OCI-LY3 (cell line): ENCODE measurements at regions not wholly inside any gene's neighbourhood (a gene's known extent, or its start where the extent isn't known, plus 50 kb on each side); places are given as distances from the start of the nearest gene placed in this dataset.

Experiments used
- H2AFZ ChIP-seq: fragments of 200-600, 300-600 bp; shearing (Covaris generic); 2 replicates; pipeline ENCODE4 v1.6.0; 2014; ENCODE audit warnings: antibody characterized with exemption, low read depth, low read length
- H3K27ac ChIP-seq: fragments of 200-600, 300-600 bp; sonication (generic); 2 replicates; pipeline ENCODE4 v1.5.1; 2014; ENCODE audit warnings: mild to moderate bottlenecking, low read length, moderate library complexity, mixed read lengths
- H3K27me3 ChIP-seq: fragments of 200-600, 300-600 bp; sonication (generic); 2 replicates; pipeline ENCODE4 v1.6.1; 2014; ENCODE audit warnings: low read depth, low read length, mixed read lengths
- H3K36me3 ChIP-seq: fragments of 200-600, 300-600 bp; sonication (generic); replicated peaks from 2 replicates; pipeline ENCODE3; 2014; ENCODE audit warnings: low read depth, low read length, mixed read lengths
- H3K4me1 ChIP-seq: fragments of 300-600, 200-600 bp; sonication (generic); 2 replicates; pipeline ENCODE4 v1.6.1; 2014; ENCODE audit warnings: low read length, mixed read lengths
- H3K4me2 ChIP-seq: fragments of 200-600, 300-600 bp; sonication (generic); 2 replicates; pipeline ENCODE4 v1.6.1; 2014; ENCODE audit warnings: low read length, mixed read lengths
- H3K4me3 ChIP-seq: fragments of 300-600, 200-600 bp; sonication (generic); 2 replicates; pipeline ENCODE4 v1.5.1; 2014; ENCODE audit warnings: antibody characterized with exemption, mild to moderate bottlenecking, low read length, moderate library complexity
- H3K79me2 ChIP-seq: fragments of 300-600, 200-600 bp; shearing (Covaris generic); 2 replicates; pipeline ENCODE4 v1.6.1; 2014; ENCODE audit warnings: mild to moderate bottlenecking, low read length, mixed read lengths
- H3K9ac ChIP-seq: fragments of 300-600, 200-600 bp; shearing (Covaris generic); 2 replicates; pipeline ENCODE4 v1.6.0; 2014; ENCODE audit warnings: mild to moderate bottlenecking, low read length, moderate library complexity
- H3K9me3 ChIP-seq: fragments of 200-600, 300-600 bp; shearing (Covaris generic); 2 replicates; pipeline ENCODE4 v1.6.1; 2014; ENCODE audit warnings: low read length, mixed read lengths; ENCODE audit not compliant: insufficient read depth
- H4K20me1 ChIP-seq: fragments of 200-600, 300-600 bp; sonication (generic); 2 replicates; pipeline ENCODE4 v1.6.1; 2016; ENCODE audit warnings: low read length, mixed read lengths; ENCODE audit not compliant: insufficient read depth
- EZH2phosphoT487 ChIP-seq: fragments of 200-600 bp; shearing (Covaris generic); IDR thresholded peaks from 2 replicates; pipeline ENCODE4 v1.6.1; 2018; ENCODE audit warnings: antibody characterized with exemption, mixed run types, low read depth
- TF ChIP-seq, protein P1 (sequence below): fragments of 200-600, 300-600 bp; sonication (generic); IDR thresholded peaks from 2 replicates; pipeline ENCODE4 v1.5.1; 2014; ENCODE audit warnings: antibody characterized with exemption, low read length, low read depth

DNA sequence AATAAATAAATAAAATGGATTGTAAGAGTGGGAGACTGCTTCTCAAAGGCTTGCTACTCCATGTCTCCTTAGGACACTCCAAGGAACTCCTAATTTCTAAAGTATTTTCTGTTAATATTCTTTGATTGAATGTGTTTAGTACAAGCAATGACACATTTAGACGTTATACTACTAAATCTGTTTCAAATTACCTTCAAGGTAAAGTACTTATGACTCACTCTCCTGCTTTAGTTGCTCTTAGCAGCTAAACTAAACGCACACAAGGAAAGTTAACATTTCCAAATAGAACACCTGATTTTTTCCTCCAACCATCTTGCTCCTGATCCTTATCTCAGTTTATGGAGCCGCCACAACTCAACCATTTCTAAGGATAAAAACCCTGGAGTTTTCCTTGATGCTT, 969.8 kb upstream of the ADGRL4 start:
- H3K4me2 ChIP-seq: no peak overlapping the region
- no peak overlapping the region for H3K27ac ChIP-seq
- no peaks in the 10 kb centered on the region for H4K20me1 ChIP-seq
- no peaks in the 10 kb centered on the region for H3K27me3 ChIP-seq
- H3K36me3 ChIP-seq: no peaks in the 10 kb centered on the region
- H3K4me3 ChIP-seq: no peak overlapping the region
- TF ChIP-seq, protein P1, sequence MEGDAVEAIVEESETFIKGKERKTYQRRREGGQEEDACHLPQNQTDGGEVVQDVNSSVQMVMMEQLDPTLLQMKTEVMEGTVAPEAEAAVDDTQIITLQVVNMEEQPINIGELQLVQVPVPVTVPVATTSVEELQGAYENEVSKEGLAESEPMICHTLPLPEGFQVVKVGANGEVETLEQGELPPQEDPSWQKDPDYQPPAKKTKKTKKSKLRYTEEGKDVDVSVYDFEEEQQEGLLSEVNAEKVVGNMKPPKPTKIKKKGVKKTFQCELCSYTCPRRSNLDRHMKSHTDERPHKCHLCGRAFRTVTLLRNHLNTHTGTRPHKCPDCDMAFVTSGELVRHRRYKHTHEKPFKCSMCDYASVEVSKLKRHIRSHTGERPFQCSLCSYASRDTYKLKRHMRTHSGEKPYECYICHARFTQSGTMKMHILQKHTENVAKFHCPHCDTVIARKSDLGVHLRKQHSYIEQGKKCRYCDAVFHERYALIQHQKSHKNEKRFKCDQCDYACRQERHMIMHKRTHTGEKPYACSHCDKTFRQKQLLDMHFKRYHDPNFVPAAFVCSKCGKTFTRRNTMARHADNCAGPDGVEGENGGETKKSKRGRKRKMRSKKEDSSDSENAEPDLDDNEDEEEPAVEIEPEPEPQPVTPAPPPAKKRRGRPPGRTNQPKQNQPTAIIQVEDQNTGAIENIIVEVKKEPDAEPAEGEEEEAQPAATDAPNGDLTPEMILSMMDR: no peak
- TF ChIP-seq EZH2phosphoT487: no peak
- H3K4me1 ChIP-seq: no peaks in the 10 kb centered on the region
- no peaks in the 10 kb centered on the region for H3K9me3 ChIP-seq
- H2AFZ ChIP-seq: no peak overlapping the region
- no peaks in the 10 kb centered on the region for H3K79me2 ChIP-seq
- no peak overlapping the region for H3K9ac ChIP-seq

DNA sequence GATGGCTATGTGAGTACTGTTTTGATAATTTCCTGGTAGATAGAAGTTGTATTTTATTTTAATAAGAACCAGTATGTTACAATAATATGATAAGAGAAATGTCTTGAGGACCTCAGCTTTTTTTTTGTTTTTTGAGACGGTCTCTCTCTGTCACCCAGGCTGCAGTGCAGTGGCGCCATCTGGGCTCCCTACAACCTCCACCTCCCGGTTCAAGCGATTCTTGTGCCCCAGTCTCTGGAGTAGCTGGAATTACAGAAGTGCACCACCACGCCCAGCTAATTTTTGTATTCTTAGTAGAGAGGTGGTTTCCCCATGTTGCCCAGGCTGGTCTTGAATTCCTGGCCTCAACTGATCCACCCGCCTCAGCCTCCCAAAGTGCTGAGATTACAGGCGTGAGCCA, 968.1 kb upstream of the ADGRL4 start:
- H3K9me3 ChIP-seq: no peaks in the 10 kb centered on the region
- no peaks in the 10 kb centered on the region for H4K20me1 ChIP-seq
- no peak overlapping the region for H3K27ac ChIP-seq
- no peak overlapping the region for H2AFZ ChIP-seq
- H3K4me2 ChIP-seq: no peak overlapping the region
- H3K79me2 ChIP-seq: no peaks in the 10 kb centered on the region
- H3K4me1 ChIP-seq: no peaks in the 10 kb centered on the region
- TF ChIP-seq, protein P1: no peak
- no peak for TF ChIP-seq EZH2phosphoT487
- no peak overlapping the region for H3K9ac ChIP-seq
- no peak overlapping the region for H3K4me3 ChIP-seq
- H3K27me3 ChIP-seq: no peaks in the 10 kb centered on the region
- no peaks in the 10 kb centered on the region for H3K36me3 ChIP-seq

DNA sequence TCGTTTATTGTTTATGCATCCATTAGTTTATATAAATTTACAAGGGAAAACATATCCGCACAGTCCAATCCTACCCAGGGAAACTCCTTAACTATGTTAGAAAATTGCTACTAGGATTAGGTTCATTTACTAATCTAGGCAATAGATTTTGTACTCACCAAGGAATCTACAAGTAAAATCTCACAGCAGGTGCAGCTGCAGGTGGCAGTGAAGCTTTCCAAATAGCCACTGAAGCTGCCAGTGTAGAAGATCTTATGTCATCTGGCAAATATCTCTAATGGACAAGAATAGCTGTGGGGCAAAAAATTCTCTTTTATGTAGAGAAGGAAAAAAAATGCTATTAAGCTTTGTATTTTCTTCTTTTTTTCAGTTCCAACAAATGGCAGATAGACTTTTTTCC, 963.4 kb upstream of the ADGRL4 start:
- H3K27me3 ChIP-seq: no peaks in the 10 kb centered on the region
- H3K27ac ChIP-seq: no peak overlapping the region
- no peaks in the 10 kb centered on the region for H3K79me2 ChIP-seq
- no peaks in the 10 kb centered on the region for H3K4me1 ChIP-seq
- no peak overlapping the region for H2AFZ ChIP-seq
- TF ChIP-seq EZH2phosphoT487: no peak
- TF ChIP-seq, protein P1: no peak
- no peaks in the 10 kb centered on the region for H4K20me1 ChIP-seq
- H3K9ac ChIP-seq: no peak overlapping the region
- H3K36me3 ChIP-seq: no peaks in the 10 kb centered on the region
- H3K4me3 ChIP-seq: no peak overlapping the region
- H3K9me3 ChIP-seq: no peaks in the 10 kb centered on the region
- no peak overlapping the region for H3K4me2 ChIP-seq

DNA sequence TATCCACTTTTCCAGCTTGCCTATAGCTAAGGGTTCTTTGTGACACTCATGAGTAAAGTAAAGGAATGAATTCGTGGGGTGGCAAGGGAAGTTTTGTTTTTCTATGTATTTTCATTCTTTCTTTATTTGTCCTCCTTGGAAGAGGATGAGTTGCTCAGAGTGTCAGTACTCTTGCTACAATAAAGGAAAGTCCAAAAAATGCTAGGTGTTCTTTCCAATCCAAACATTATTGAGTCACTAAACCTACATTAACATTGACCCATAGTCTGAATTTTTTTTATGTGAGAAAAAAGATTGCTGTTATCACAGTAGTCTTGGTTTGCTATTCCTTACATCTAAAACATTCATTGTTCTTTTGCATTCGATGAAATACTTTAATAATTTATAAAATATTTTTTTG, 959.9 kb upstream of the ADGRL4 start:
- Histone ChIP-seq H3K36me3 (no peaks in the 10 kb centered on the region), H3K9ac (no peak overlapping the region), H3K4me2 (no peak overlapping the region), H3K4me1 (no peaks in the 10 kb centered on the region), H2AFZ (no peak overlapping the region), H3K27me3 (no peaks in the 10 kb centered on the region), H3K27ac (no peak overlapping the region), H3K9me3 (no peaks in the 10 kb centered on the region), H3K79me2 (no peaks in the 10 kb centered on the region), H3K4me3 (no peak overlapping the region), H4K20me1 (no peaks in the 10 kb centered on the region)
- TF ChIP-seq, protein P1: no peak
- TF ChIP-seq EZH2phosphoT487: no peak
